CD4-positive, alpha-beta T cell treated with Interleukin-10 for 1 hour (primary cell): ENCODE measurements at regions not wholly inside any gene's neighbourhood (a gene's known extent, or its start where the extent isn't known, plus 50 kb on each side); places are given as distances from the start of the nearest gene placed in this dataset.
"Not testable (repeated sequence)": the region's sequence is repeated elsewhere in the genome, so short reads cannot be mapped to it uniquely, and the experiment has no call there.

Experiments
- DNase-seq: peaks from one replicate; pipeline ENCODE4 v3.0.0-alpha.2; 2020

DNA sequence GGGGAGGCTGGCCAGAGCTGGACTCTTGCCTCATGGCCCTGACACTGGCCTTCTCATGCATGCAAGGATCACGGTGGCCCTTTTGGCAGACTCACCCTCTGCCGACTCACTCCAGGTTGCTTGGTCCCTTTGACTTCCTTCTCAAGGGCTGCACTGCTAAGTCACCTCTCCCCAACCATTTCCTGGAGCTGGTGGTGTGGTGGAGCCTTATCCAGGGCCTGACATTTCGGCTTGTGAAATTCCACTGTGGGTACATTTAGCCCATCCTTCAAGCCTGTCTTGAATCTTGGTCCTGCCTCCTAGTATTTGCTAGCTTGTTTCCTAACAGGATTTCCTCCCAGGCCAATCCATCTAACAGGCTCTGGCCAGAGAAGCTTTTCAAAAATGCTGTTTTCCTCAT, 52.6 kb upstream of the JUN start:
- DNase-seq, result no peak

DNA sequence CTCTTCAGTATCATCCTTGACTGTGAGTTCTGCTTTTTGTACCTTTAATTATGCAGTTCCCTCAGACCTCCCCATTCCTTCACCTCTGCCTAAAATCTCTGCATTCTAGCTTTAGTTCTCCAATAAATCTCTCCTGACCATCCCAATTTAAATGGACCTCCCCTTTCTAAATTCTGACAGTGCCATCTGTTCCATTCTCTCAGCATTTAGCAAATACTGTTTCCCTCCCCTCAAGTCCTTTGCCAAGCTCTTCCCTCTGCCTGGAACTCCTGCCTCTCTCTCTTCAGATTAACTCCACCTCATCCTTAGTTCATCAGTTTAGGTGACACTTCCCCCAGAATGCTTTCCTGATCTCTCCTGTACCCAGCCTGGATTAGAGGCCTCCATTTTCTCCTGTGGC, 54.0 kb upstream of the JUN start:
- DNase-seq, result no peak

DNA sequence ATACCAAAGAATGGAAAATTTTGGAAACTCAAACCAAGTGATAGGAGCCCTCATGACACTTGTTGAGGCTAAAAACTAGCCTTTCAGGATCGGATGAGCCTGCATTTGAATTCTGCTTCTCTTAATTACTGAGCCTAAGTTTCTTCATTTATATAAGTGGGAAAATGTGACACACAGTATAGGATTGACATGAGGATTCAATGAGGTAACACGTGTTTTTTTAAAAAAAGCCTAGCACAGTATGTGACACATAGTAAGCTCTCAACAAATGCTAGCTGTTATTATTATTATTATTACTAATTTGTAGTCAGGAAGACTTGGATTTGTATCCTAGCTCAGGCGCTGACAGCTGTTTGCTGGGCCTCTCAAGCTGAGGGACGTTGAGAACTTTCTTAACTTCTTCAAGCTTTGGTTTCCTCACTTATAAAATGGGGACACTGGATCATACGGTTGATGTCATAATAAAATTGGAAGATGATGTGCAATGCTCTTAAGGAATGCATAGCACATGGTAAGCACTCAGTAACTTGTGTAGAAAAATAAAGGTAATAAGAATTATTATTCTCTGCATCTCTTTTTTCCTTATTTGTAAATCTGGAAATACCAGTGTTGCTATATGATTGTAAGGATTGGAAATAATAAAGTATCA, 55.4 kb upstream of the JUN start:
- DNase-seq, result no peak

DNA sequence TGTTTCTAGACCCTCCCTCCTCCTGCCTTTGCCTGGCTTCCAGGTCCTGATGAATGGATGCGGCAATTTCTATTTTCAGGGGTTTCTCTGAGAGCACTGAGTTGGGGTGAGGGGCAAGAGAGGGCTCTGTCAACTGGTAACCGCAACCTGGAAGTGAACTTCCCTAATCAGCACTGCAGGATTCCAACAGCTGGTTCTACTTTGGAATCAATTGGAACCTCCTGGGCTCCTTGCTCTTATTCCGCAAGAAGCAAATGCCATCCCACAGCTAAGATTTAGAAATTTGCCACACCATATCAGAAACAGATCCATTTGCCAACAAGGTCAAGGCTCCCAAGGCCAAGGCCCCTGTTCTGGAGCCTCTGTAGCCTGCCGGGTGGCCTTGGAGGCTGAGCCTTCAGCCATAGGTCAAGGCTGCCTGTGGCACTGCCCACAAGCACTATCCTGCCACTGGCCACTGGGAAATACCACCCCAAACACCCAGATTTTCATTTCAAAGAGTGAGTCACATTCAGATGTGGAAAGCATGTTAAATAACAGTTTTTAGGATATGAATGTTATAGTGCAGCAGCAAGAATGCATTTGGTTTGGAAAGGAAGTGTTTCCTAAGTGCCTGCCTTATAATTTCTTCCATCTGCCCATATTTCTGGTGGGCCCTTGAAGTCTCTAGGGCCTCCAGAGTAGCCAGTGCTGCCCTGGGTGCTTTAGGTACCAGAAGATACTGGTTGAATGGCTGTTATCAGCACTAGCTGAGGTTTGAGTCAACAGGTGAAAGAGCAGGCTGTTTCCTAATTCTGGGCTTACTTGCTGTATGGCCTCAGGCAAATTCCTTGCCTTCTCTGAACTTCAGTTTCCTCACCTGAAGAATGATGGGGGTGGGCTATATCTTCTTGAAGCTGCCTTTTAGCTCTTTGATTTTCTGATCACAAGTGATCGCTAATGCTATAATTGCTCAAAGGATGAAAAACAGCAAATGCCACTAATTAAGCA, 56.3 kb upstream of the JUN start:
- DNase-seq, result no peak

DNA sequence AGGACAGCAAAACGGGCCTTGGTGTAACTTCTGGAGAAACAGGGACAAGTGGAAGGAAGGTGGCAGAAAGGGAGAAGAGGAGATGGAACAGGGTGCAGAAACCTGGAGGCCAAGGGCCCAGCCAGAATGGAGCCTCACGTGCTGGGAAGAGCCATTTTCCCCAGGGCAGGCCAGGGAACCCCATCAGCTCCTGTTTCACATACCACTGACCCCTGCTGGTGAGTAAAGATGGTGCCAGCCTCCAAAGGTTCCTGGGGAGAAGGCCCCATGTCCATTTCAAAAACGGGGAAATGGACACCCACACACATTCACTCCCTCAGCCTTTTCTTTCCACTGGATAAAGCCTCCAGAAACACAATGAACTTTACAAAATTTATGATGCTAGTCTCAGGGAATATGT, 57.6 kb upstream of the JUN start:
- peak; percentile 41 for DNase-seq

- DNase-seq, result no peak
Measured at GRCh38 chr1:58842941-58843340, 59.1 kb upstream of the JUN start.

DNA sequence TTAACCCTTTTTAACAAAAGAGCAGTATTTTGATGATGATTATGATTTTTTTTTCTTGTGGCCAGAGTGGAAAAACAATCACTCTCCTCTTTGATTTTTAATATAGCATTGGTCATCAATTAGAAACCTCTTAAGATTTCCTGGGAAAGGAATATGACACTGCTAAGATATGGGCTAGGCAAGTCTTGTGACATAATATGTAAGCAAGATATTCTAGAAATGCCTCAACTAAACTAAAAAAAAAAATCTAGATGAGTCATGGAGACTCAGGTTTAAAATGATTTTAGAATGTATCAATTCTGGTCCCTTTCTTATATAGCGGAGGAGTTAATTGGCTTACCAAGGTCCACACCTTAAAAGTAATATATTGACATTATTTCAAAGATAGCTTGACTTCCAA, 60.3 kb upstream of the JUN start:
- DNase-seq, result no peak

- DNase-seq, result no peak
Measured at GRCh38 chr1:58845942-58846341, 62.1 kb upstream of the JUN start.

- no peak for DNase-seq
Measured at GRCh38 chr1:58848818-58849411, 65.1 kb upstream of the JUN start.

DNA sequence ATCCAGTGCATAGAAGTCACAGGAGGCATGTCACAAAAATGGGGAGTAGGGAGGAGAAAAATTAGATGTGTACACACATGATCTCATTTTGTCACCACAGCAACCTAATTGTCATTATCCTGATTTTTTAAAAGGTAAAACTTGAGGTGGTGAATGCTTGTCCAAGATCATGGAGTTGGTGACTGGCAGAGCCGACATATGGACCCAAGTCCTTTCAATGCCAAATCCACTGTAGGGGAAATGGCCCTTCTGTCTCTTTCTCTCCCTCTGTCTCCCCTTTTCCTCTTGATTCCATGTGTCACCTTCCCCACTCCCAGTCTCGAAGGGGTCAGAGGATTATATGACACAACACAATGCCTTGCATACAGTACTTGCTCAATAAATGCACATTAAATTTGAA, 65.7 kb upstream of the JUN start:
- DNase-seq, result no peak

DNA sequence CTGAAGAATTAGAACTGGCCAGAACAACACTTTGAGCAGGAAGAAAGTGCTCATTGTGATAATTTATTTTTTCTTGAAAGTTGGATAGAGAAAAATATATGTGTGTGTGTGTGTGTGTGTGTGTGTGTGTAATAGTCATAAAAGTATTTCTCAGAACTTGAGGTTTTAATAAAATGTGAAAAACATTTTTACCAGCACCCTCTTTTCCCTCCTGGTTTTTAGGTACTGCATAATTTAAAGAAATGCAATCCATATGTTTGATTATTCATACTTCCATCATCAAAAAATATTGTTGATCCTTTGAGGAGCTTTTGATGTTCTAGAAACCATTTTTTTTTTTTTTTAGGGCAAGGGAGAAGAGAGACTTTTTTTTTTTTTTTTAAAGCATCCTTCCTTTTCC, 66.8 kb upstream of the JUN start:
- no peak for DNase-seq

DNA sequence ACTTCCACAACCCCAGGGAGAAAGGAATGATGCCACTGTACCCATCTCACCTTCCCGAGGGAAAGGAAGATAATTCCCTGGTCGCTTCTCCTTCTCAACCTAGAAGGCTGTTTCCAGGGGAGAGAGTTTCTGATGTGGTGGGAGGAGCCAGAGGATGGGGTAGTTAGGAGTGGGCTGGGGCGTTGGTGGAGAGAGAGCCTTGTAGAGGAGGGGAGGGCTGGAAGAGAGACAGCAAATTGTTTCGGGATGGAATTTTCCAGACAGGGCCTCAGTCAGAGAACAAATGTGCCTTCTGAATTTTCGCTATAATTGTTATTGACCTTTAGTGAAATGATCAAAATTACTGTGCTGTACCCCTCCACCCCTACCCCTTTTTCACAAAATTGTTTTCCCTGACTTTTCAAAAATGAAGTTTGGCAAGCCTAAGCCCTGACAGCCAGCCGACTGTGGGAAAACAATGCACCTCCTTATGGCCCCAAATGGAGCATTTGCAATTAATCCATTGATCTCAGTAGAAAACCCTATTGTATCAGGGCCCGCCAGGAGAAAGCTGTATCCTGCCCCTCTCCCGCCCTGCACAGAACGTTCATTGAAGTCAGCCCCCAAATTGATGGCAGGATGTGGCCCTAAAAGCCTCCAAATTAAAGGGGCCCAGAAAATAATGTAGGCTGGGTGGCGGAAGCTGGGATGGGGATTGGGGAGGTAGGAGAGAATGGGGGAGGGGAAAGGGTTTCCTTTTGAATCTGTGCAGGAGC, 69.1 kb upstream of the JUN start:
- no peak for DNase-seq

- no peak for DNase-seq
Measured at GRCh38 chr1:58854576-58854975, 70.7 kb upstream of the JUN start.

DNA sequence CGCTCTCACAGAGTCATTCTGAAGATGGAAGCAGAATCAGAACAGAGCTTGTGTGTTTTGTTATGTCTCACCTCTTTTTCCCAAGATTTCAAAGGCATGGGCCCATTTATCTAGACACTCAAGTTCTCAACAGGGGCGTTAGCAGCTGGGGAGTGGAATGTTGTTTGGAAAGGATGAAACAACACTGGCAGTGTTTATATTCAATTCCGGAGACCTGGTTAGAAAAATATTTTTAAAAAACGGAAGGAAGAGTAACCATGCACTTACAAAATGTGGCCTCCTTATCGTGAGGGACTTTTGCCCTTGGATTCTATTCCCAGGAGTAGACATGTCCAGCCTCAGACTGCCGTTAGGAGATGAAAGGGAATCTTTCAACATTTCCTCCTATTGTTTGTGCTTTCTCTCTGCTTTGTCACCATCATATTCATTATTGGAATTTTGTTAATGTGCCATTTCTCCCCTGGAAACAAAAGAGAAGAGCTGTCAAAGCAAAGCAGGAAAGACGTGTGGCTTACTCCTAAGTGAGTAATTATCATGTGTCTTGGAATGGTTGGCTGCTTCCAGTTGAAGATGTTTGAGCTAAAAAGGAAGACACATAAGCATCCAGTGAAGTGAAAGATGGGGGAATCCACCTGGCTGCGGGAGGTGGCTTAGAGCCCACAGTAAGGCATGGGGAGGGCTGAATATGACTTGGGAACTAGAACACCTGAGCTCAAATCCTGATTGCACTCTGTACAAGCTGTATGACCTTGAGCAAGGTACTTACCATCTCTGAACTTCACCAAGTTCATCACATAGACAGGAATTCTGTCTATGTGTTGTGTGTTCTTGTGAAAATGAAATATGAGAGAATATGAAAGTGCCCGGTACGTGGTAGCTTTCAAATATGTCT, 71.7 kb upstream of the JUN start:
- DNase-seq, result no peak

DNA sequence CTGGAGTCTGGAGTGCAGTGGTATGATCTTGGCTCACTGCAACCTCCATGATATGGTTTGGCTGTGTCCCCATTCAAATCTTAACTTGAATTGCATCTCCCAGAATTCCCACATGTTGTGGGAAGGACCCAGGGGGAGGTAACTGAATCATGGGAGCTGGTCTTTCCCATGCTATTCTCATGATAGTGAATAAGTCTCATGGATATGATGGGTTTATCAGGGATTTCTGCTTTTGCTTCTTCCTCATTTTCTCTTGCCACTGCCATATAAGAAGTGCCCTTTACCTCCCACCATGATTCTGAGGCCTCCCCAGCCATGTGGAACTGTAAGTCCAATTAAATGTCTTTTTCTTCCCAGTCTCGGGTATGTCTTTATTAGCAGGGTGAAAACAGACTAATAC, 72.4 kb upstream of the JUN start:
- DNase-seq, result not testable (repeated sequence)

GRCh38 chr1:58857680-58858673, 74.1 kb upstream of the JUN start:
- DNase-seq, result peak; percentile 21

- DNase-seq, result no peak
Measured at GRCh38 chr1:58859769-58860485, 76.1 kb upstream of the JUN start.

DNA sequence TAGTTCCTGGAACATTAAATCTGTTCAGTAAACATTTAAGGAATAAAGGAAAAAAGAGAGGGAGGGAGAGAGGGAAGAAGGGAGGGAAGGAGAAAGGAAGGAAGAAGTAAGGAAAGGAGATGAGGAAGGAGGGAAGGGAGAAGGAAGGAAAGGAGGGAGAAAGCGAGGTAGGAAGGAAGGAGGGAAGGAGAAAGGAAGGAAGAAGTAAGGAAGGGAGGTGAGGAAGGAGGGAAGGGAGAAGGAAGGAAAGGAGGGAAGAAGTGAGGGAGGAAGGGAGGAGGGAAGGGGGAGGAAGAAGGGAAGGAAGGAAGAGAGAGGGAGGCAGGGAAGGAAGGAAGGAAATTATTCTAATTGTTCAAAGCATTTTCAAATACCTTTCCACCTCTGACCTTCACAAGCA, 77.2 kb upstream of the JUN start:
- no peak for DNase-seq

- no peak for DNase-seq
Measured at GRCh38 chr1:58861506-58861905, 77.7 kb upstream of the JUN start.

DNA sequence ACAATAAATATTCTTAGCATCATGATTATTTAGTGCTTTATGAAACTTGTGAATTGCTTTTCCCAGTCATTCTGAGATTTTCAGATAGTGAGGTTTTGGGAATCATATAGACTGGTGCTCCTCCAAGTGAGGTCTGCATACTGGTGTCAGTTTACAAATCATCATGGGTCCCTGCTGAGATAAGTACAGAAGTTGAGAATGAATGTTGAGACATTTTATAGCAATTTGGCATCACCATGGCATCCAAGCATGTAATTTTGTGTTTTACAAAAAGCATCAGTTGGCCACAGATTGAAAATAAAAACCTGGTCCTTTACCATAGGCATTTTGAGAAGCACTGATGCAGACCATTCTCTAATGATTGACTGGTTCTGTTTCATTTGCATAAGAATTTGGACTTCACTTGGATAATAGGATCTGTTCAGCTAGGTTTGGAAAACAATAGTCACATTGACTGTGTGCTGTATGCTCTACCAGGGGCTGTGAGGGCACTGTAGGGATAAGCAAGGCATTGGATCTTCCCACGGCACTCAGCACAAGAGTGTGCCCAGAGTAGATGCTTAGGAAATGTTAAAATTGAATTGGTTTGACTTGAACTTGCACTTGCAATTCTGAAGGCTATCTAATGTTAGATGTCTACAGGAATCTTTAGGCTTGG, 79.0 kb upstream of the JUN start:
- no peak for DNase-seq
